Activated naive CD8-positive, alpha-beta T cell treated with anti-CD3 and anti-CD28 coated beads, Interleukin-2, amount 50 U/mL, for 24 hours (primary cell): ENCODE measurements at regions not wholly inside any gene's neighbourhood (a gene's known extent, or its start where the extent isn't known, plus 50 kb on each side); places are given as distances from the start of the nearest gene placed in this dataset.
"Not testable (repeated sequence)": the region's sequence is repeated elsewhere in the genome, so short reads cannot be mapped to it uniquely, and the experiment has no call there.

Source experiments
- ATAC-seq: fragments of 150-1000 bp; cut with Tn5 transposase; one replicate; pipeline ENCODE4 v1.10.0; 2021
- DNase-seq: peaks from one replicate; pipeline ENCODE4 v3.0.0; 2021
- H3K27ac Mint-ChIP-seq: one replicate; pipeline ENCODE4 v1.8.0; 2021; ENCODE audit warnings: mild to moderate bottlenecking, mixed read lengths
- H3K27me3 Mint-ChIP-seq: one replicate; pipeline ENCODE4 v1.8.0; 2021; ENCODE audit warnings: mixed read lengths
- H3K36me3 Mint-ChIP-seq: one replicate; pipeline ENCODE4 v1.8.0; 2021; ENCODE audit warnings: low read depth, mixed read lengths
- H3K4me1 Mint-ChIP-seq: one replicate; pipeline ENCODE4 v1.8.0; 2021; ENCODE audit warnings: mixed read lengths
- H3K4me3 Mint-ChIP-seq: one replicate; pipeline ENCODE4 v1.8.0; 2021; ENCODE audit warnings: mild to moderate bottlenecking, moderate library complexity, mixed read lengths
- H3K9me3 Mint-ChIP-seq: one replicate; pipeline ENCODE4 v1.8.0; 2021; ENCODE audit warnings: mixed read lengths

DNA sequence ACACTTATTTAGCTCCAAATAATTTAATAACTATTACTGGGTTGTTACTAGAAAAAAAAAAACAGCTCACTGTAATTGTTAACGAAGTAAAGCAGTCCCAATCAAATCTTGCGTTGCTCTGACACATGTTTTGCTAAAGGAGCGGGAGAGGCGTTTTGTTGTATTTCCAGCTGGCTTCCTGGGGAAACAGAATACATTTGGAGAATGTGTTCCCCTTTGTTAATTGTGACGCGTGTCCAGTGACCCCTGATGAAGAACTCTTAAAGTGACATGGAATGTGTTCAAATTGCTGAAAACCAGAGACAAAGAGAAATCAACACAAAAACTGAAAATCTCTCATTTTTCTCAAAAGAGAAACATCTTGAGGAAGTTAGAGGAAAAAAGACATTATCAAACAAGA lies 1690.6 kb downstream of the SPATA31A7 start:
- H3K4me1 Mint-ChIP-seq, DNase-seq, H3K9me3 Mint-ChIP-seq, H3K4me3 Mint-ChIP-seq, H3K27ac Mint-ChIP-seq, H3K36me3 Mint-ChIP-seq, ATAC-seq: not testable (repeated sequence)
- H3K27me3 Mint-ChIP-seq, result peaks cover 14% of the 10 kb centered on the region

DNA sequence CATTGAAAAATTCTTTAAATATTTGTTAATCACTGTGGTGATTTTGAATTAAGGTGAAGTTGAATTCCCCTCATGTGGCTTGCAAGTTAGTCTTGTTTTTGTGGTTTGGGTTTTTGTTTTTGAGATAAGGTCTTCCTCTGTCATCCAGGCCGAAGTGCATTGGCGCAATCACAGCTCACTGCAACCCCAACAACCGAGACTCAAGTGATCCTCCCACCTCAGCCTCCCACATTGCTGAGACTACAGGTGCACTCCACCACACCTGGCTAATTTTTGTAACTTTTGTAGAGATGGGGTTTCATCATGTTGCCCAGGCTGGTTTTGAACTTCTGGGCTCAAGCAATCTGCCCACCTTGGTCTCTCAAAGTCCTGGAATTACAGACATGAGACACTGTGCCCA lies 1691.1 kb downstream of the SPATA31A7 start:
- not testable (repeated sequence) for ATAC-seq, H3K36me3 Mint-ChIP-seq, H3K9me3 Mint-ChIP-seq, H3K4me1 Mint-ChIP-seq, DNase-seq, H3K27ac Mint-ChIP-seq, H3K4me3 Mint-ChIP-seq
- H3K27me3 Mint-ChIP-seq, result peaks cover 14% of the 10 kb centered on the region

DNA sequence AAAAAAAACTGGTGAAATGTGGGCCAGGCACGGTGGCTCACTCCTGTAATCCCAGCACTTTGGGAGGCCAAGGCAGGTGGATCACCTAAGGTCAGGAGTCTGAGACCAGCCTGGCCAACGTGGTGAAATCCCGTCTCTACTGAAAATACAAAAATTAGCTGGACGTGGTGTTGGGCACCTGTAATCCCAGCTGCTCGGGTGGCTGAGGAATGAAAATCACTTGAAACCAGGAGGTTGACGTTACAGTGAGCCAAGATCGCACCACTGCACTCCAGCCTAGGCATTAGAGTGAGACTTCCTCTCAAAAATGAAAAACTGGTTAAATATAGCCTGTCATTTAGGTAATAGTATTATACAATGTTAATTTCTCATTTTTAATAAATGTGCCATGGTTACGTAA lies 1692.0 kb downstream of the SPATA31A7 start:
- not testable (repeated sequence) for H3K9me3 Mint-ChIP-seq, H3K4me3 Mint-ChIP-seq, H3K36me3 Mint-ChIP-seq, H3K4me1 Mint-ChIP-seq, DNase-seq, H3K27ac Mint-ChIP-seq, ATAC-seq
- peaks cover 12% of the 10 kb centered on the region for H3K27me3 Mint-ChIP-seq

DNA sequence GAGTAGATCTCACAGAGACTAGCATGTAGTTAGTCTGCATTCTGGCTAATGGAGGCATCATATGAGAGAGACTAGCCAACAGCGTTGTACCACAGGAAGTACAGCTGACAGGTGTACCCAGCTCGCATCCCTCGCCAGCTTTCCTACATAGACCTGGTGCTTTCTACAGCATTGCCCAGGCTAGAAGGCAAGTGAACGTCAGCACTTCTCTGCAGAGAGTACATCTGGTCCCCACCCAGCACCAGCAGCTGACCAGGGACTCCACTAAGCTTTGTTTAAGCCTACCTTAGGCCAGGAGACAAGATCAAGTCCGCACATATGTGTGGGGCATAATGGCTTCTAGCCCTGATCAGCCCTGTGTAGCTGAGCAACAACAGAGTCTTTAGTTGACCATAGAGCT lies 1692.9 kb downstream of the SPATA31A7 start:
- ATAC-seq, H3K4me1 Mint-ChIP-seq, H3K9me3 Mint-ChIP-seq, H3K4me3 Mint-ChIP-seq, DNase-seq, H3K27ac Mint-ChIP-seq, H3K36me3 Mint-ChIP-seq: not testable (repeated sequence)
- H3K27me3 Mint-ChIP-seq, result peaks cover 12% of the 10 kb centered on the region

DNA sequence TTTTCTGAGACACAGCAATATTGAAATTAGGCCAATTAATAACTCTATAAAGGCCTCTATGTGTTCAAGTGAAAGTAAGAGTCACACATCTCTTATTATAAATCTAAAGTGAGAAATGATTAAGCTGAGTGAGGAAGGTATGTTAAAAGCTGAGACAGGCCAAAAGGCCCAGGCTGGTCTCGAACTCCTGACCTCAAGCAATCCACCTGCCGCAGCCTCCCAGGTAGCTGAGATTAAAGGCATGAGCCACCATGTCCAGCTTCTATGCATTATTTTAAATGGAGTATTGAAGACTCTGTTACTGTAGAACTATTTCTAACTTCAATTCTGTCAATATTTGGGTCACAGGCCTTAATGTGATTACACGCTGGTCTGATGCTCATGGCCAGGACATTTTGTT lies 1706.9 kb downstream of the SPATA31A7 start:
- not testable (repeated sequence) for H3K9me3 Mint-ChIP-seq, H3K27me3 Mint-ChIP-seq, ATAC-seq, H3K4me1 Mint-ChIP-seq, H3K4me3 Mint-ChIP-seq, H3K36me3 Mint-ChIP-seq, H3K27ac Mint-ChIP-seq, DNase-seq

DNA sequence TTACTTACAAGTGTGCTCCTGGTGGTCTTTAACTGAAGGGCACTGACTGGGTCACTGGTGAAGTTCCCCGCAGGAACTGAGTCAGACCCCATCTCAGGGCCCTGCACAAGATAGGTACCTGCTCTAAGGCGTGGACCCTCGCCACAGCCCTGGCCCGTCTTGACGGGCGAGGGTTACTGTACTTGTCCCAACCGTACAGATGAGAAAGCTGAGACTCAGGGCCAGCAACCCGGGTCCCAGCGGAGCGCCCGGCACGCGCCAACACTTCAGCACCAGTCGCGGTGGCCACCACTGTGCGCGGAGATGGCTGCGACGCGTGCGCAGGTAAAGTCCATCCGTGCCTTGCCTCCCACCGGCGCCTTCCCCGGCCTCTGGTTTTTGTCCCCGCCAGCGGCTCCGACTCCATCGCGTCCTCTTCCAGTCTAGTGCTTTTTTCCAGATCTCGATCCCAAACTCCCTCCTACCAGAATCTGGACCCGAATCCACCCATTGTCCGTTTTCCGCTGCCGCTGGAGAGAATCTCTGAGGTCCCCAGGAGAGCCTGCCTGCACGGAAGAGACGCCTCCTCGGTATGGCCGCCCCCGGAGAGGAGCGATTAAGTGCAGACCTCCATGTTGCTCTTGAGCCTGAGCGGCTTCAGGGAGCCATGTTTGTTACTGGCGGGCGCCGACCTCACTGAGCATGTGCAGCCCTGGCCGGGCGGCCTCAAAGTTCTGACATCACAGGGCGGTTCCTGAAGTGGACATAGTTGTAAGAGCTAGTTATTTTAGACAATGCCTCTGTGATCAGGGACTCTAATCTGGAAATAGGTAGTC lies 1707.8 kb downstream of the SPATA31A7 start:
- H3K36me3 Mint-ChIP-seq, H3K9me3 Mint-ChIP-seq, H3K27ac Mint-ChIP-seq: not testable (repeated sequence)

DNA sequence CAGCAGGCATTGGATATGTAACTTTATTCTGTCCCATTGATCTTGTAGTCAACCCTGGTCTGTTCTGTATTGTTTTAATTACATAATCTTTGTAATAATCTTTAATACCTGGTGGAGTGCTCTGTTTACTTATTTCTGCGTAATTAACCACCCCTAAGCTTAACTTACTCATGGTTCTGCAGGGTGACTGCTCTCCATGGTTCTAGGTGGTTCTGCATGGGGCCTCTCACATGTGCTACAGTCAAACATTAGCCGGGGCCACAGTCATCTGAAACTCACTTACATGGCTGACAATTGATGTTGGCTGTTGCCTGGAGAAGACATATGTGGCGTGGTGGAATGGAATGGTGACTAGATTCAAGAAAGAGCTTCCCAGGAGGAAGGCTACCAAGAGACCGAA lies 1709.8 kb downstream of the SPATA31A7 start:
- not testable (repeated sequence) for ATAC-seq, H3K27ac Mint-ChIP-seq, DNase-seq, H3K27me3 Mint-ChIP-seq, H3K36me3 Mint-ChIP-seq, H3K4me1 Mint-ChIP-seq, H3K9me3 Mint-ChIP-seq, H3K4me3 Mint-ChIP-seq

More for the DNA sequence above, 1707.8 kb downstream of the SPATA31A7 start:
- not testable (repeated sequence) for ATAC-seq, H3K4me1 Mint-ChIP-seq, H3K27me3 Mint-ChIP-seq
- peak overlapping the region; percentile 36 for H3K4me3 Mint-ChIP-seq
- peak; percentile 13 for DNase-seq

DNA sequence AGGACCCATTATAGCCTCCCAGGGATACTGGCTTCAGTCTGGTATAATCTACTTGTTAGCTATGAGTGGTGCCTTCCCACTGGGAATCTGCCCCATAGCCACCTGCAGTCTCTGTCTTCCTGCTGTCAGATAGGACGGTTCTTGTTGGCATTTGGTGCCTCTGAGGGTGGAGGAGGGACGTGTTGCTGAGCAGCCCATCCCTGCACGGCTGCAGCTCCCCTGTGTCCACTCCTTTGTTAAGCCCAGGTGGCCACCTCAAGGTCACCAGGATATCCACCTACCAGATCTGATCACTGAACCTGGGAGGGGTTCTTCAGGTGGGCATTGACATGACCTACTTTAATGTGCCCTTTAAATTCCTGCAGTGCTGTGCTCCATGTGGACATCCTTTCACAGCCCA lies 1714.2 kb downstream of the SPATA31A7 start:
- not testable (repeated sequence) for H3K9me3 Mint-ChIP-seq, H3K27ac Mint-ChIP-seq, H3K4me1 Mint-ChIP-seq, H3K27me3 Mint-ChIP-seq, H3K36me3 Mint-ChIP-seq, ATAC-seq, DNase-seq, H3K4me3 Mint-ChIP-seq

DNA sequence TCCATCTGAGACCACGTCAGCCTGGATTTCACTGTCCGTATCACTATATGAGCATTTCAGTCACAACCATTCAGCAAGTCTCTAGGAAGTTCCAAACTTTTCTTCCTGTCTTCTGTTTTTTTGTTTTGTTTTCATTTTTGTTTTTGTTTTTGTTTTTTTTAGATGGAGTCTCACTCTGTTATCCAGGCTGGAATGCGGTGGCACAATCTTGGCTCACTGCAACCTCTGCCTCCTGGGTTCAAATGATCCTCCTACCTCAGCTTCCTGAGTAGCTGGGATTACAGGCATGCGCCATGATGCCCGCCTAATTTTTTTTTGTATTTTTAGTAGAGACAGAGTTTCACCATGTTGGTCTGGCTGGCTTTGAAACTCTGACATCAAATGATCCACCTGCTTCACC lies 1715.9 kb downstream of the SPATA31A7 start:
- H3K4me1 Mint-ChIP-seq, H3K9me3 Mint-ChIP-seq: not testable (repeated sequence)

DNA sequence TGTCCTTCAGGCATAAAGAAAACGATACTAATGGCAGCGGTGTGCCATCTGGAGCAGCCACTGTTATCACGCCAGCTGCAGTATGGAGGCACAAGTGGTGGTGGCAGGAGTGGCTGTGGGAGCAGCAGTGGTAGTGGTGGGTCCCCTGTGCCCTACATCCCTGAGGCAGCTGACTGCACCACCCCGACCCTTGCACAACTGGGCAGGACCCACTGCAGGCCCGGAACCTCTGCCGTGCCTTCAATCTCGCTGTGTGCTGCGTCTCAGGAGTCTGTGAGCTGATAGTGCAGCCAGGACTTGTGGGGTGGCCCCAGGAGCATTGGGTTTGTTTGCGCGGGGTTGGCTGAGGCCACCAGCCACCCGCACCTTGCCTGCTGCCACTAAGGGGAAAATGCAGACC lies 1718.0 kb downstream of the SPATA31A7 start:
- DNase-seq, H3K27me3 Mint-ChIP-seq, H3K27ac Mint-ChIP-seq, ATAC-seq, H3K4me3 Mint-ChIP-seq, H3K9me3 Mint-ChIP-seq, H3K36me3 Mint-ChIP-seq, H3K4me1 Mint-ChIP-seq: not testable (repeated sequence)

More for the DNA sequence above, 1715.9 kb downstream of the SPATA31A7 start:
- H3K27ac Mint-ChIP-seq, DNase-seq, ATAC-seq, H3K36me3 Mint-ChIP-seq, H3K27me3 Mint-ChIP-seq, H3K4me3 Mint-ChIP-seq: not testable (repeated sequence)

DNA sequence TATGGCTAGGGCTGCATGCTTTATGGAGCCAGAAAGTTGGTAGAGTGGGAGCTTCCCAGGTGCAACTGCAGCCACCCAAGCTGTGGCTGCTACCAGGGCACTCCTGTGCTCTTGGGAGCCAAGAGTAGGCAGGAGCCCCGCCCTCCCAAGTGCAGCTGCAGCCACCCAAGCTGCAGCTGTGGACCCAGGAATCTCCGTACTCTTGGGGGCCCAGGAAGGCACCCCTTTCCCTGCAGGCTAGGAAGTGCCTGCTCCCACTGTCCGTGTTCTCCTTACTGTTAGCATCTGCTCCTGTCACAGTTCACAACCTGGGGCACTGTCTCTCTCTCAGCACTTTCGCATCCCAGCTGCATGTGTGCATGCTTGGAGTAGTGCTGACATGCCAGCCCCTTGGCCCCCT lies 1718.4 kb downstream of the SPATA31A7 start:
- not testable (repeated sequence) for H3K27me3 Mint-ChIP-seq, H3K4me3 Mint-ChIP-seq, H3K27ac Mint-ChIP-seq, H3K4me1 Mint-ChIP-seq, H3K36me3 Mint-ChIP-seq, DNase-seq, H3K9me3 Mint-ChIP-seq, ATAC-seq

DNA sequence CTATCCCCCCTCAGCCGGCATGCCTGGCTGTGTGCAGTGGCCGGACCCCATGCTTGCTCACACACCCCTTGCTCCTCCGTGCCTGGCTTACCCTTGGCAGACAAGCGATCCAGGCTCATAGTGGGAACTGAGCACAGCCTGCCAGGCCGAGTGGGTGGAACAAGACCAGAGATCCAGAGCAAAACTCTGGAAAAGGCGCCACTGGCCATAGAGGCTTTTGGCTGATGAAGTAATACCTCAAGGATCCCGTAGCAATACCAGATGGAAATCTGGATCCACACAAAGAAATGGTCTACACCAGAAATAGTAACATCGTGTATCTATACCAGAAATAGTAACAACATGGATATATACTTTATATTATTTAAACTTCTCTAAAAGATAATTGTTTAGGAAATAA lies 1719.6 kb downstream of the SPATA31A7 start:
- H3K4me3 Mint-ChIP-seq, H3K4me1 Mint-ChIP-seq, H3K9me3 Mint-ChIP-seq, H3K27me3 Mint-ChIP-seq, H3K36me3 Mint-ChIP-seq, DNase-seq, H3K27ac Mint-ChIP-seq, ATAC-seq: not testable (repeated sequence)

DNA sequence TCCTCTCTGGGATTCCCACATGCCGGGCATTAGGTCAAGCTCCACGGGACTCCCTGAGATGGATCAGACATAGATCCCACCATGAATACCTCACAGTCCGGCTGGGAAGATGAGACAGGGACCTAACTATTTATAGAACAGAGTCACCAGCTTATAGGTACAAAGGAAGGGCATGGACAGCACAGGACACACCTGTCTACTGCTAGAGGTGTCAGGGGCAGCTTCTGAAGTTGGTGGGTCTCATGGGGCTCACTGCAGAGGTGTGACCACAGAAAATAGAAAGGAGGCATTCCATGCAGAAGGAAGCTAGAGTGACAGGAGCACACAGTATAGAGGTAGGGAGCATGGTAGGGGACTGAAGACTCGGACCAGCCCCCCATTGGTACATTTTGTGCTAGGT lies 1722.4 kb downstream of the SPATA31A7 start:
- not testable (repeated sequence) for H3K27me3 Mint-ChIP-seq, H3K9me3 Mint-ChIP-seq, DNase-seq, H3K4me3 Mint-ChIP-seq, H3K36me3 Mint-ChIP-seq, ATAC-seq, H3K27ac Mint-ChIP-seq, H3K4me1 Mint-ChIP-seq

DNA sequence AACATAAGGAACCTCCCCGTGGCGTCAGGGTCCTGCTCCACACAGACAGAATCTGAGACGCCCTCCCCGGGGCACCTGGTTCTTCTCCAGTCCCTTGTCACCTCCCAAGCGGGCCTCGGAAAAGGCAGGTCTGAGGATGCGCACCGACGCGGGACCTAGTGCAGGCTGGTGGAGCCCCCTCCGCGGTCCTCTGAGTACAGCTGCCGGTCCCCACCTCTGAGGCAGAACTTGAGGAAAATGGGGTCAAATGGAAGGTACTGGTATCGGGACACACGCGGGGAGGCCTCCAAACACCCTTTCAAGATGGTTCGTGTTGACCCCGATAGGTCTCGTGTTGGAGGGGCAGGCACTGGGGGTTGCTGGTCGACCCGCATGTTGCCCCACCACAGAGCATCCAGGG lies 1725.3 kb downstream of the SPATA31A7 start:
- H3K27me3 Mint-ChIP-seq, H3K4me1 Mint-ChIP-seq, H3K27ac Mint-ChIP-seq, H3K4me3 Mint-ChIP-seq, ATAC-seq, H3K36me3 Mint-ChIP-seq, H3K9me3 Mint-ChIP-seq, DNase-seq: not testable (repeated sequence)

DNA sequence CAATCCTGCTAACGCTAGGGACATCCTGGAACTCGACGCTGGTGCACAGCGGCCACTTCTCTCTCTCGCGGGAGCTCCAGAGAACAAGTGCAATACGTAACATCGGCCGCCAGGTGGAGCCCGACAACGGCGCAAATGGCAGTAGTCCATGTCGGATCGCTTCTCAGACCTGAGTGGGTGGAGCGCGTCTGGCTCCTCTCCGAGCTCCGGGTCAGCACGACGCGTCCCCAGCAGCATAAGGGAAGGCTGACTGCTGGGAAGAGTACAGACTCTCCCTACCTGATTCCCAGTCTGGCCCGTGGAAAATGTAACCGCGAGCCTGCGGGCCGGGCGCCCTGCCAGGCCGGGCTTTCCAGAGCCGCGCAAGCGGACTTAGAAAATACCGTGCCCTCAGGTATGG lies 1725.8 kb downstream of the SPATA31A7 start:
- H3K27me3 Mint-ChIP-seq, H3K36me3 Mint-ChIP-seq, H3K9me3 Mint-ChIP-seq, H3K4me3 Mint-ChIP-seq, H3K27ac Mint-ChIP-seq, H3K4me1 Mint-ChIP-seq, DNase-seq: not testable (repeated sequence)
- ATAC-seq, result peak; percentile 69
